HEK293 (cell line): ENCODE measurements at regions not wholly inside any gene's neighbourhood (a gene's known extent, or its start where the extent isn't known, plus 50 kb on each side); places are given as distances from the start of the nearest gene placed in this dataset.

ENCODE experiments used
- CTCF ChIP-seq: fragments of 450-650 bp; formaldehyde crosslinking; IDR thresholded peaks from 2 replicates; pipeline ENCODE4 v1.5.1; 2016; ENCODE audit warnings: missing biosample characterization, missing genetic modification characterization
- KLF8 ChIP-seq: fragments of 450-650 bp; formaldehyde crosslinking; IDR thresholded peaks from 2 replicates; pipeline ENCODE4 v1.5.1; 2016; ENCODE audit warnings: missing biosample characterization, missing genetic modification characterization
- MZF1 ChIP-seq: fragments of 450-650 bp; formaldehyde crosslinking; IDR thresholded peaks from 2 replicates; pipeline ENCODE4 v1.5.1; 2017; ENCODE audit warnings: missing biosample characterization, missing genetic modification characterization, borderline replicate concordance
- REST ChIP-seq: fragments of 450-650 bp; formaldehyde crosslinking; IDR thresholded peaks from 2 replicates; pipeline ENCODE4 v1.5.1; 2016; ENCODE audit warnings: missing biosample characterization, missing genetic modification characterization
- ZNF704 ChIP-seq: fragments of 450-650 bp; formaldehyde crosslinking; IDR thresholded peaks from 2 replicates; pipeline ENCODE4 v1.5.1; 2016; ENCODE audit warnings: missing biosample characterization, missing genetic modification characterization
- ZNF776 ChIP-seq: fragments of 450-650 bp; formaldehyde crosslinking; IDR thresholded peaks from 2 replicates; pipeline ENCODE4 v1.5.0; 2017; ENCODE audit warnings: missing biosample characterization, missing genetic modification characterization, borderline replicate concordance

- TF ChIP-seq ZNF776: no peak
- no peak for TF ChIP-seq CTCF (tag by site-specific recombination)
- TF ChIP-seq REST (tag by site-specific recombination): no peak
- no peak for TF ChIP-seq KLF8 (tag by site-specific recombination)
- TF ChIP-seq MZF1 (tag by site-specific recombination): no peak
- TF ChIP-seq ZNF704 (tag by site-specific recombination): no peak
These were observed 112.5 kb downstream of the SOX1 start for GRCh38 chr13:112179421-112179820.
